GM18498 (cell line): ENCODE measurements at regions not wholly inside any gene's neighbourhood (a gene's known extent, or its start where the extent isn't known, plus 50 kb on each side); places are given as distances from the start of the nearest gene placed in this dataset.

ENCODE experiments used
- ATAC-seq: cut with Tn5 transposase; IDR thresholded peaks from one replicate; pipeline ENCODE4 v1.9.1; 2021; ENCODE audit warnings: mild to moderate bottlenecking, moderate library complexity; ENCODE audit not compliant: unreplicated experiment

- ATAC-seq, result no peak
Observed at GRCh38 chr3:157639756-157640426, 136.7 kb upstream of the VEPH1 start.

GRCh38 chr3:157637866-157638265 lies 134.7 kb upstream of the VEPH1 start:
- ATAC-seq, result no peak

- ATAC-seq, result no peak
Observed at GRCh38 chr3:157633241-157633640, 130.0 kb upstream of the VEPH1 start.

- ATAC-seq, result no peak
Observed at GRCh38 chr3:157632075-157632474, 128.9 kb upstream of the VEPH1 start.

DNA sequence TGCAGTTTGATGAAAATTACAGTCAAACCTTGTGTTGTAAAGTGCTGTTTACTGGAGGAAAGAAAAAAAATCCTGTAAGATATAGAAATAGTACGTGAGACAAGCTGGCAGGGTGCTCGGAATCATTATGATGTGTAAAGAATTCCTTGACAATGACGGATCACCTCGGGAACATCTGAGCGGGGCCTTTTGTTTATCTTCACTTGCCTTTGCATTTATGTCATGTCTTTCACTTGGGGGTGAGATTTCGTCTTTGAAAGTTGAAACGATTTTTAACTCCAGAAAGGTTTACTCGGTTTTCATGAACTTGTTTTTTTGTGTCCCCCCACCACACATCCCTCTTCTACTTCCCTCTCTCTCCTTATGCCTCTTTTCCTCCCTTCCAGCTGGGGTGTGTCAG lies 128.3 kb upstream of the VEPH1 start:
- no peak for ATAC-seq

DNA sequence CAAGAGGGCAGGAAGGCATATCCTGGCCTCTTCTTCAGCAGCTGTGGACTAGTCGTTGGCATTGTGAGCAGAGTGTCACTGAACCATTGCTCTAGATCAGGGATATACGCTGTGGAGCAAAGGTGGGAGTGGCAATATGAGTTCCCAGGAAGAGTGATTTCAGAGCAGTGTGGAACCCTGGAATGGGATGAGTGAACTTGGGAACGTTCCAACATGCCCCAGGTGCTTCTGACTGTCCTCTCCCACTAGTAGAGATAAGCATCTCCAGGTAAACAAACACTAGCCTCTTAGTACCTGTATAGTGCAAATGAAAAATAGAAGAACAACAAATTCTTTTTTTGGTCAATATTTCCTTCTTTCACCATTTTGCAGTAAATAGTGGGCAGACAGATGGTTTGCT lies 123.6 kb upstream of the VEPH1 start:
- ATAC-seq, result no peak

DNA sequence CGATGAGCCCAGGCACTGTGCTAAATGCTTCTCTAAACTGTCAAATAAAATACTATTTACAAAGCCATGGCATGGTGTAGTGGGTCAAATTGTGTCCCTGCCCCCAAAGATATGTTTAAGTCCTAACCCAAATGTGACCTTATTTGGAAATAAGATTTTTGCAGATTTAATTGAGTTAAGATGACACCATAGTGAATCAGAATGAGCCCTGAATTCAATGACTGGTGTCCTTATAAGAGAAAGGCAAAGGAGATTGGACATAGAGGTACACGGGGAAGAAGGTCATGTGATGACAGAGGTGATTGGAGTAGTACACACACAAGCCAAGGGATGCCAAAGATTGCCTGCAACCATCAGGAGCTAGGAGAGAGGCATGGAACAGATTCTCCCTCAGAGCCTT lies 121.6 kb upstream of the VEPH1 start:
- ATAC-seq, result no peak

- no peak for ATAC-seq
Observed at GRCh38 chr3:157618886-157619285, 115.7 kb upstream of the VEPH1 start.

DNA sequence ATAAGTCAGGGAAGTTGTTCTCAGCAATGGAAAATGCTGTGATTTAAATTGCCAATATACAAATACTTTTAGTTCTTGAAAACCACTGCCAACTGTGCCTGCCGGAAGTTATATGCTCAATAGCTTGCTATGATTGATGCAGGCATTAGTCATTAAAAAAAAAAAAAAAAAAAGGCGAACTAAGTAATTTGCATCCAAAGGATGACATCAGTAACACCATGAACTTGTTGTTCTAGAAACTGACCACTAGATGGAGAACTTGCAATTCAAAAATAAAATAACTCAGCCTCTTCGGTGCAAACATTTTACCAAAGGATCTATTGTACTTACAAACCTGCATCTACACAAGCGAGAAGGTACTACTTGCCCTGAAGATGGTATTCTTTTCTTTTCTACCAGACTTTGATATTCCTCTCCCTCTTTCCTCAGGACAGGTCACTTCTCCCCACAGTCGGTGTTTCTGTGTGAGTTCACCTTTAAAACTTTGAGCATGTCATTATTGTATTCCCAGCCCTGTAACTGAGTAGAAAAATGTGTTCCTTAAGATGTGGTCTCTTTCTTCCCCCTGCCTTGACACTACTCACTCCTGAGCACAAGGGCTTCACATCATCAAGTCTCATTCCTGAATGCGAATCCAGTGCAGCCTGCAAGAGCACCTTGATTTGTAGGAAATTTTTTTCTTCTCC lies 115.0 kb upstream of the VEPH1 start:
- peak; percentile 85 for ATAC-seq

- no peak for ATAC-seq
Observed at GRCh38 chr3:157614896-157615295, 111.7 kb upstream of the VEPH1 start.

GRCh38 chr3:157611536-157612076 lies 108.4 kb upstream of the VEPH1 start:
- ATAC-seq, result no peak

- ATAC-seq, result no peak
Observed at GRCh38 chr3:157610876-157611535, 107.8 kb upstream of the VEPH1 start.

- no peak for ATAC-seq
Observed at GRCh38 chr3:157607826-157608405, 104.7 kb upstream of the VEPH1 start.

DNA sequence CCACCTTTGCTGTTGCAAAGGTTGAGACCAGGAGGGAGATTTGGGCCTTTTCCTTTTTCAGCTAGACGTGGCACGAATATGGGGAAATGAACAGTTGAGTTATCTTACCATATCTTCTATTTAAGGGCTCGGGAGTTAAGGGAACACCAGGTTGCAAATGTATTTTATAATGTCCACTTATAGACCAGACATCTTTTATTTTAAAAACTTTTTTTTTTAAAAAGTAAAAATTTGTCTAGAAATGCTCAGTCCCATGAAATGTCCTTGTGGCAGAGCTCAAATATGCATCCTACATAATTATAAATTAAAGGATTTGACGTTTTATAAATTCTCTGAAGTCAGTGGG lies 103.6 kb upstream of the VEPH1 start:
- ATAC-seq, result no peak

- peak; percentile 95 for ATAC-seq
Observed at GRCh38 chr3:157606011-157606851, 103.0 kb upstream of the VEPH1 start.

- no peak for ATAC-seq
Observed at GRCh38 chr3:157605356-157605755, 102.1 kb upstream of the VEPH1 start.

DNA sequence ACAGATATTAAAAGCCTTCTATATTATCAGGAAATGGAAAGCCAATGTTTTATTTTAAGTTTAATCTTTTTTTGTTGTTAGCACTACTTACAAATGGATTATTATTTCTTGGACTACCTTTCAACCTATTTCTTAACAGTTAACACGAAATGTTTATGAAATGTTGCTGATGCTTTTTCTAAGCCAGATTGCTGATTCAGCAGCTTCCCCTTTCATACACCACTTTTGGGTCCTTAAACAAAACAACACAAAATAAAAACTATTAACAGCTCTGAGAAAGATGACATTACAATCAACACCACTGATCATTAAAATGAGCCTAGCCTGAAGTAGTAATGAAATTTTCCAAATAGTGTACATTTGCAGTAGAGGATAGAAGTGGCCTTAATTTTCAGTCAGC lies 99.2 kb upstream of the VEPH1 start:
- ATAC-seq, result no peak

DNA sequence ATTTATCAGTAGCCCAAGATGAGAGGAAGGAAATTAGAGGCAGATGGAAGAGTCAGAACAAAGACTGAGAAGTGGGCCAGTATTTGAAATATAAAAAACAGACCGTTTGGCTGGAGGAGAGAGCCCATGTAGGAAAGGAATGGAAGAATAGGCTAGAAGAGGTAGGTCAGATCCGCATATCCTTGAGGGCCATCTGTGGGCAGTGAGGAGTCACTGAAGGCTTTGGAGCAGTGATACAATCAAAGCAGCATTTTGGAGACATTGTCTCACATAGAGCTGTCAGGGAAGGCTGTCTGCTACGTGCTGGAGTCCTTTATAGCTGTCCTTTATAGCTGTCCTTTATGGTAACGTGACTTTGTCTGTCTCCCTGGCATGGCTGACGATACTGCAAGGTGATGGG lies 92.0 kb upstream of the VEPH1 start:
- ATAC-seq, result no peak

GRCh38 chr3:157594413-157594812 lies 91.2 kb upstream of the VEPH1 start:
- no peak for ATAC-seq

GRCh38 chr3:157592769-157593168 lies 89.6 kb upstream of the VEPH1 start:
- ATAC-seq, result no peak

DNA sequence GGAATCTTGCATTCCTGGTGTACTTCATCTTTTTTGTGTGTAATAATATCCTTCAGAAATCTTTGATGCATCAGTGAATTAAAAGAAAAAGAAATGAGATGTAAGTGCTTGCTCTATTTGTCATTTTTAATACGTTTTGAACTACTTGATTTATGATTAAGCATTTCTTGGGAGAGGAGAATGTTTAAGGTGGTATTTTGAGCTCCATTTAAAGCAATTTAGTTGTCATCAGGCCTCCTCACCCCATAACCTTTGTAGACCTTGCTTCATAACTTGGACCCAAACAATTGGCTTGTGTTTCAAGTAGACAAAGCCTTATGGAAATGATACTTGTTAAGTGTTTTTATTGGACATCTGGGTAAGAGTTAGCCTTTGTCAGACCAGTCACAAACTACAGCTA lies 87.1 kb upstream of the VEPH1 start:
- no peak for ATAC-seq
